ENCODE measurements at regions not wholly inside any gene's neighbourhood (a gene's known extent, or its start where the extent isn't known, plus 50 kb on each side); places are given as distances from the start of the nearest gene placed in this dataset.

DNA sequence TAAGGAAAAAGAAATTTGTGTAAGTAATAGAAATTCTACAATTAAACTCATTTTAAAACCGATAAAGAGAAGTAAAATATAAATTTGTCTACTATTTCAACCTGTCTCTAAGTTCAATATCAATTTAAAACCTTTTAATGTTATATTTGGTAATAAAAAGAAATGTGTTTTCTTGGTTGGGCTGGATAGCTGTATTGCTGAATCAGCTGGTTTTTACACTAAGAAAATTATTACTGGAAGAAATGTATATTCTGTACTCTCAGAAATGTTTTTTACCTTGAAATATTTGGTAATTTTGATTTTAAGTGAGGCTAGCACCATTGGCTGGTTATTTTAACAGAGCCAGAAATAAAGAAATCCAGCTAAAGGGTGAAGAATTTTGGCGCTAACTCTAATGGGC lies 87.1 kb upstream of the CNTNAP4 start:
- DNase-seq (ENCODE audit: low spot score): no peak
- H3K9me3 ChIP-seq: peaks cover 0 to 28% of the 10 kb centered on the region in 2 donors
- no peaks in the 10 kb centered on the region for H3K4me1 ChIP-seq
- H3K4me3 ChIP-seq: no peak overlapping the region
- H3K27ac ChIP-seq: no peak overlapping the region
- no peaks in the 10 kb centered on the region for H3K27me3 ChIP-seq
- TF ChIP-seq, protein P1, sequence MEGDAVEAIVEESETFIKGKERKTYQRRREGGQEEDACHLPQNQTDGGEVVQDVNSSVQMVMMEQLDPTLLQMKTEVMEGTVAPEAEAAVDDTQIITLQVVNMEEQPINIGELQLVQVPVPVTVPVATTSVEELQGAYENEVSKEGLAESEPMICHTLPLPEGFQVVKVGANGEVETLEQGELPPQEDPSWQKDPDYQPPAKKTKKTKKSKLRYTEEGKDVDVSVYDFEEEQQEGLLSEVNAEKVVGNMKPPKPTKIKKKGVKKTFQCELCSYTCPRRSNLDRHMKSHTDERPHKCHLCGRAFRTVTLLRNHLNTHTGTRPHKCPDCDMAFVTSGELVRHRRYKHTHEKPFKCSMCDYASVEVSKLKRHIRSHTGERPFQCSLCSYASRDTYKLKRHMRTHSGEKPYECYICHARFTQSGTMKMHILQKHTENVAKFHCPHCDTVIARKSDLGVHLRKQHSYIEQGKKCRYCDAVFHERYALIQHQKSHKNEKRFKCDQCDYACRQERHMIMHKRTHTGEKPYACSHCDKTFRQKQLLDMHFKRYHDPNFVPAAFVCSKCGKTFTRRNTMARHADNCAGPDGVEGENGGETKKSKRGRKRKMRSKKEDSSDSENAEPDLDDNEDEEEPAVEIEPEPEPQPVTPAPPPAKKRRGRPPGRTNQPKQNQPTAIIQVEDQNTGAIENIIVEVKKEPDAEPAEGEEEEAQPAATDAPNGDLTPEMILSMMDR (IDR thresholded peaks at IDR 0.05): no peak
- no peaks in the 10 kb centered on the region for H3K36me3 ChIP-seq

DNA sequence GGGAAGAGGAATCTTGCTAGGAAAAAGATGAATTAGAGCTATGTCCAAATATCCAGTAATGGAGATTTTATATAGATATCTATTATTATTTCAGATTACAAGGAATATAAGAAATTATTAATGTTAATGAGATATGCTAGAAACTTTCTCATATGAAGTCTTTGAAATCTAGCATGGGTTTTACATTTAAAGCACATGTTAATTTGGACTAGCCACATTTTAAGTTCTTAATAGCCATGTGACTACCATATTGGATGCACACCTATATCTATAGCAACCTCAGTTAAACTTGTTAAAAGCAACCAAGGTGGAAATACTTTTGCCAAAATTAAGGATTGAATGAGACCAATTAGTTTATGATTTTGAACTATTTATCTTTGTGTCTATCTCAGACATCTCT lies 86.7 kb upstream of the CNTNAP4 start:
- Histone ChIP-seq H3K27me3 (no peaks in the 10 kb centered on the region), H3K4me3 (no peak overlapping the region), H3K4me1 (no peaks in the 10 kb centered on the region), H3K9me3 (peaks cover 0 to 28% of the 10 kb centered on the region in 2 donors), H3K36me3 (no peaks in the 10 kb centered on the region), H3K27ac (no peak overlapping the region)
- DNase-seq (ENCODE audit: low spot score): no peak
- TF ChIP-seq, protein P1 (IDR thresholded peaks at IDR 0.05): no peak

DNA sequence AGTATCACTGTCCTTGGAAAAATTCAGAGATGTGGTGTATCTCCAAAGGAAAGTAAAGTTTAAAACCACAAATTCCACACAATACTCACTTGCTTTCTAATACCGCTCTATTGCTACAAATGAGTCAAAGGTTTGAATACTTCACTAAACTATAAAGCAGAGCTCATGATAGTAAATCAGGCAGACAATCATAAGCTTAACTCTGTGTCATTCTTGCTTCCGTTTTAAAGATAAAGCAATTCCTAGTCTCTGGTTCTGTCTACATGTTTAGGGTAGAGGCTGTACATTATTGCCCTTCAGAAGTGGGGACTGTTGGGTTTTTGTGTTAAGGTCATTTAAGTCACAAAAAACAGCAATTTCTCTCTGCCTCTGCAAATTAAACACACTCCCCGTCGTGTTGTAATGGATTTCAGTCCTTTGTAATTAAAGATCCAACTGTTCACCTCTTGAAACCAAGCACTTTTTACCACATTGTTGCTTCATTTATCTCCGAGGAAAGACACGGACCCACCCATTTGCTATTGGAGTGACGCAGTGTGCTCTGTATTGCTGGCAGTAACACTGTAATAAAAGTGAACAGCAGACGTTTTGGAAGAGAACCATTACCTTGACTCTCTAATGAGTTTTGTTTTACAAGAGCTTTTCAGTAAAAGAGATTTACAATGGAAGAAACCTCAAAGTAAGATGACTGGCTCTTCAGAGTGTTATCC lies 83.1 kb upstream of the CNTNAP4 start:
- TF ChIP-seq, protein P1 (IDR thresholded peaks at IDR 0.05): no peak
- H3K4me3 ChIP-seq: no peak overlapping the region
- H3K27ac ChIP-seq: no peak overlapping the region

DNA sequence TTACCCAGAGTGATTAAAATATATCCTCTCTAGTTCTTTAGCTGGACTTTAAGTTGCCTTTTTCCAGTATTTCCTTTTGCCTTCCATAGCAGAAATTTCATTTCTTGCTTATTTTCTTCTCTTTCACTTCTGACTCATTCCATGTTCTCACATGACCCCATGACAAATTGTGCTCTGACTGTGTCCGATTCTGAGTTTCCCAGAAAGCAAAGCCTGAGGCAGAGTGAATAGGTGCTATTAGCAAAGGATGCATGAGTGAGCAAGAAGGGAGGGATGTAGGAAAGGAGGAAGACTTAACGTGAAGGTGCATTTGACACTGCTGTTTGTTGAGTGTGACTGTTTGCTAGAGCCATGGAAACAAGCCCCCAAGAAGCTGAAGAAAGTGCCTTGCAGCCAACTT lies 82.6 kb upstream of the CNTNAP4 start:
- Histone ChIP-seq H3K4me3 (no peak overlapping the region), H3K36me3 (no peaks in the 10 kb centered on the region), H3K27me3 (no peaks in the 10 kb centered on the region), H3K27ac (no peak overlapping the region), H3K4me1 (no peaks in the 10 kb centered on the region), H3K9me3 (no peaks in the 10 kb centered on the region)
- TF ChIP-seq, protein P1 (IDR thresholded peaks at IDR 0.05): no peak
- no peak for DNase-seq (ENCODE audit: low spot score)

More for the DNA sequence above, 83.1 kb upstream of the CNTNAP4 start:
- H3K4me1 ChIP-seq: no peaks in the 10 kb centered on the region
- H3K27me3 ChIP-seq: no peaks in the 10 kb centered on the region
- DNase-seq (ENCODE audit: low spot score): no peak
- no peaks in the 10 kb centered on the region for H3K36me3 ChIP-seq
- no peaks in the 10 kb centered on the region for H3K9me3 ChIP-seq

DNA sequence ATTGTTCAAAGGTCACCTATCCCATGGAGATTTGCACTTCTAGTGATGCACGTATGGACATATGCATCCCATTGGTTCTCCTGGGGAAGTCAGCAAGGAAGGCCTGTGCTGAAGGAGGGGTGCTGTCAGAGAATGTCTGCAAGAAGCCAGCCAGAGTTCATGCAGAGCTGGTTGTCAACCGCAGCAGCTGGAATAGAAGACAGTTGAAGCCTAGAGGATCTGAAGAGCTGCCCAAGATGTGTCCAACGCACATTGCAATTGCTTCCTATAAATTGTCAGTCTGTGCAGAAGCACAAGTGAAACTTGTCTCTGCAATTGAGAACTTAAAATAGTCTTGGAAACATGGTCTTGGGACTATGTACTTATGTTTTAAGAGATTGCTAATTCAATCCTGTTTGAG lies 82.1 kb upstream of the CNTNAP4 start:
- TF ChIP-seq, protein P1 (IDR thresholded peaks at IDR 0.05): no peak
- no peaks in the 10 kb centered on the region for H3K36me3 ChIP-seq
- no peak overlapping the region for H3K4me3 ChIP-seq
- no peak overlapping the region for H3K27ac ChIP-seq
- no peaks in the 10 kb centered on the region for H3K9me3 ChIP-seq
- H3K27me3 ChIP-seq: no peaks in the 10 kb centered on the region
- no peaks in the 10 kb centered on the region for H3K4me1 ChIP-seq
- no peak for DNase-seq (ENCODE audit: low spot score)

DNA sequence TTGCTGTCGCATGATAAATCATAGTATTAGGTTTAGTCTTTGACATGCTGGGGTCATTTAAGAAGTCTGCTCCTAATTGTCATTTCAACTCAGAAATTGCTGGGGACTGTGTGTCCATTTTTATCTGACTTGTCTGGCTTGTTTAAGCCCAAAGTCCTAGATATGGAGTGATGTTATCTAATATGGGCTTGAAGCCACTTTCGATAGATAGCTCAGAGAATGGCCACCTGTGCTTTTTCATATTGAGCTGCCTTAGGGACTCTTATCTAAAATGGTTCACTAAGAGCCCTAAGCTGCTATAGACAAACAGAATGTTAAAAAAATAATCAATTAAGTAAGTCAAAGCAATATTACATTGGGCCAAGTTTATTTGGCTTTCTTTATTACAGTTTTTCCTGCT lies 81.6 kb upstream of the CNTNAP4 start:
- no peaks in the 10 kb centered on the region for H3K36me3 ChIP-seq

More for the DNA sequence above, 81.6 kb upstream of the CNTNAP4 start:
- DNase-seq (ENCODE audit: low spot score): no peak
- H3K9me3 ChIP-seq: no peaks in the 10 kb centered on the region
- TF ChIP-seq, protein P1 (IDR thresholded peaks at IDR 0.05): no peak
- no peaks in the 10 kb centered on the region for H3K4me1 ChIP-seq
- H3K4me3 ChIP-seq: no peak overlapping the region
- H3K27ac ChIP-seq: no peak overlapping the region
- no peaks in the 10 kb centered on the region for H3K27me3 ChIP-seq
